ENCODE measurements at regions not wholly inside any gene's neighbourhood (a gene's known extent, or its start where the extent isn't known, plus 50 kb on each side); places are given as distances from the start of the nearest gene placed in this dataset.

DNA sequence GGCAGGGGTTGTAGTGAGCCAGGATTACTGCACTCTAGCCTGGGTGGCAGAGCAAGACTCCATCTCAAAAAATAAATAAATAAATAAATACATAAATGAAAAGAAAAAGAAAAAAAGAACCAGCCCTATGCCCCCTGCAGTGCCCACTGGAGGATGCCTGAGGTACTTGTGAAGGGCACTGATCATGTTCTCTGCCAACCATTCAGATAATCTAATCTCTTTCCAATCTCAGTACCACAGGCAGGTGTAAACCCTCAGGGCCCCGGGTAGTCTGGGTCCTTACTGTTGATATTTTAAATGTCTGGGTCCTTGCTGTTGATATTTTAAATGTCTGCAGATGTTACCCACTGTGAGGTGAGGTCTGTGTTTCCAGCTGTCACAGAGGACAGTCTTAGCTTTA lies 321.8 kb upstream of the ADCY2 start:
- TF ChIP-seq, protein P1, sequence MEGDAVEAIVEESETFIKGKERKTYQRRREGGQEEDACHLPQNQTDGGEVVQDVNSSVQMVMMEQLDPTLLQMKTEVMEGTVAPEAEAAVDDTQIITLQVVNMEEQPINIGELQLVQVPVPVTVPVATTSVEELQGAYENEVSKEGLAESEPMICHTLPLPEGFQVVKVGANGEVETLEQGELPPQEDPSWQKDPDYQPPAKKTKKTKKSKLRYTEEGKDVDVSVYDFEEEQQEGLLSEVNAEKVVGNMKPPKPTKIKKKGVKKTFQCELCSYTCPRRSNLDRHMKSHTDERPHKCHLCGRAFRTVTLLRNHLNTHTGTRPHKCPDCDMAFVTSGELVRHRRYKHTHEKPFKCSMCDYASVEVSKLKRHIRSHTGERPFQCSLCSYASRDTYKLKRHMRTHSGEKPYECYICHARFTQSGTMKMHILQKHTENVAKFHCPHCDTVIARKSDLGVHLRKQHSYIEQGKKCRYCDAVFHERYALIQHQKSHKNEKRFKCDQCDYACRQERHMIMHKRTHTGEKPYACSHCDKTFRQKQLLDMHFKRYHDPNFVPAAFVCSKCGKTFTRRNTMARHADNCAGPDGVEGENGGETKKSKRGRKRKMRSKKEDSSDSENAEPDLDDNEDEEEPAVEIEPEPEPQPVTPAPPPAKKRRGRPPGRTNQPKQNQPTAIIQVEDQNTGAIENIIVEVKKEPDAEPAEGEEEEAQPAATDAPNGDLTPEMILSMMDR (IDR thresholded peaks at IDR 0.05; ENCODE audit: low read depth, low read length, poor library complexity, severe bottlenecking): no peak
- TF ChIP-seq EZH2phosphoT487 (IDR thresholded peaks at IDR 0.05; ENCODE audit: borderline replicate concordance, low read length): no peak
